PFSK-1 (cell line): ENCODE measurements at regions not wholly inside any gene's neighbourhood (a gene's known extent, or its start where the extent isn't known, plus 50 kb on each side); places are given as distances from the start of the nearest gene placed in this dataset.

ENCODE experiments used
- FOXP2 ChIP-seq: optimal IDR thresholded peaks from 2 replicates; pipeline ENCODE3; 2011; ENCODE audit warnings: borderline replicate concordance, control low read depth, inconsistent platforms; ENCODE audit not compliant: insufficient read depth; ENCODE audit errors: extremely low read length, extremely low read depth
- POLR2AphosphoS5 ChIP-seq: IDR thresholded peaks from 2 replicates; pipeline ENCODE4 v1.6.1; 2012; ENCODE audit warnings: low read depth, mild to moderate bottlenecking, control low read depth, low read length, moderate library complexity
- REST ChIP-seq, 2 experiments: IDR thresholded peaks; 2 replicates each; pipeline versions ENCODE4 v1.6.1 to v1.8.0; 2011 to 2012; ENCODE audit warnings: low read depth in 2 of 2, low read length in 2 of 2, control low read depth in 1 of 2, inconsistent platforms in 1 of 2, mild to moderate bottlenecking in 1 of 2, moderate library complexity in 1 of 2; ENCODE audit not compliant: insufficient read depth in 1 of 2
- SIN3A ChIP-seq: IDR thresholded peaks from 2 replicates; pipeline ENCODE4 v1.6.1; 2012; ENCODE audit warnings: mild to moderate bottlenecking, low read length, moderate library complexity, borderline replicate concordance; ENCODE audit not compliant: insufficient read depth
- TAF1 ChIP-seq: IDR thresholded peaks from 2 replicates; pipeline ENCODE4 v1.6.1; 2012; ENCODE audit warnings: low read length, control low read depth, borderline replicate concordance; ENCODE audit not compliant: insufficient read depth

DNA sequence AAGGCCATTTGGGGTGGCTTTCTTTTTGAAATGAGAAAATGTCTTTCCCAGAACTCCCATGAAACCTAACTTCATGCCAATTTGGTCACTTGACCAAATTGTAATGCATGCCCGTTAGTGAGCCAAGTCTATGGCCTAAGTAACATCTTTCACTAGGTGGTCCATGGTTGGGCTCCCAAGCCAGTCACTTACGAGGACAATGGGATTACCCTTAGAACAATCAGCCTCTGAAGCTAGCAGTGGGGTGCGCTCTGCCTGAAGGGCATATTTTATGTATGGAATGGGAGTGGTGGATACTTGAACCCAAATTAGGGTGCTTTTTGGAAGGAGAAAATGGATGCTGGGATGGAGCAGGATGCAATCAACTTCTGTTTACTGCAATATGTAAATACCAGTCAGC, 127.4 kb upstream of the GOLIM4 start:
- TF ChIP-seq FOXP2 (no peak), SIN3A (no peak), TAF1 (no peak), POLR2AphosphoS5 (no peak), REST (IDR thresholded peaks at IDR 0.05; ENCODE audit: insufficient read depth in 1 of 2, low read depth in 2 of 2, low read length in 2 of 2) (no peak)

GRCh38 chr3:168220556-168220955, 124.8 kb upstream of the GOLIM4 start:
- TF ChIP-seq SIN3A: no peak
- TF ChIP-seq REST (IDR thresholded peaks at IDR 0.05; ENCODE audit: insufficient read depth in 1 of 2, low read depth in 2 of 2, low read length in 2 of 2): no peak
- no peak for TF ChIP-seq POLR2AphosphoS5
- TF ChIP-seq FOXP2: no peak
- TF ChIP-seq TAF1: no peak

GRCh38 chr3:168219530-168219929, 123.8 kb upstream of the GOLIM4 start:
- TF ChIP-seq REST (IDR thresholded peaks at IDR 0.05; ENCODE audit: insufficient read depth in 1 of 2, low read depth in 2 of 2, low read length in 2 of 2) (no peak), SIN3A (no peak), FOXP2 (no peak), TAF1 (no peak), POLR2AphosphoS5 (no peak)

DNA sequence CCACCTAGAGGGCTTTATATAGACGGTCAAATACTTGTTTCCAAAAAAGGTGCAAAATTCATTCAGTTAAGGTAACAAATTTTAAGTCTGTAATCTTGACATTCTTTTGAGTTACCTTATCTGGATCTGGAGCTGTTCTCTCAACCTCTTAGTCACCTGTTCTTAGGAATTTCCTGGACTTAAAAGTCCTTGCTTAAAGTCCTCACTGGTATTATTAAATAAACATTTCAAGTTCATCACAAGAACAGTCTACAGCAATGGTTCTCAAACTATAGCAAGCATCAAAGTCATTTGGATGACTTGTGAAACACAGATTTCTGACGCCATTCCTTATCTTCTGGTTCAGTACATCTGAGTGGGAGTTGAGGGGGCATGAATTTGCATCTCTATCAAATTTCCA, 122.9 kb upstream of the GOLIM4 start:
- TF ChIP-seq TAF1 (no peak), FOXP2 (no peak), SIN3A (no peak), POLR2AphosphoS5 (no peak), REST (IDR thresholded peaks at IDR 0.05; ENCODE audit: insufficient read depth in 1 of 2, low read depth in 2 of 2, low read length in 2 of 2) (no peak)

GRCh38 chr3:168216851-168217250, 121.1 kb upstream of the GOLIM4 start:
- TF ChIP-seq FOXP2 (no peak), TAF1 (no peak), SIN3A (no peak), REST (IDR thresholded peaks at IDR 0.05; ENCODE audit: insufficient read depth in 1 of 2, low read depth in 2 of 2, low read length in 2 of 2) (no peak), POLR2AphosphoS5 (no peak)
